ENCODE measurements at regions not wholly inside any gene's neighbourhood (a gene's known extent, or its start where the extent isn't known, plus 50 kb on each side); places are given as distances from the start of the nearest gene placed in this dataset.

DNA sequence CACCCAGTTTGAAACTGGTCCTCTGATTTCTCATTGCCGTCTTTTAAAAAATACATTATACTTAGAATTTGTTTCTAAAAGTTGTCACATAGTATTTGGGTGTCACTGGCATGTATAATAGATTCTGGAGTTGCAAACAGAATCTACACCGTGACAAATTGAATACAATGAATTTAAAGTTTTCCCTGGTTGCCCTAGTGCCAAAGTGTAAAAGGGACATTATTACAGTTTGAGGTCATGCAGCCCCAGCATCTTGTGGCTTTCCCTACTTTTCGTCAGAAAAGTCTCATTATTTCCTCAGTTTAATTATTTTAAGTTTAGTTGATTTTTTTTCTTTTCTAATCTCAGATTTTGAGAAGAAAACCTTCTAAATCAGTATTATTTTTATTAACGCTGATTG lies 155.9 kb downstream of the DISP1 start:
- TF ChIP-seq, protein P1, sequence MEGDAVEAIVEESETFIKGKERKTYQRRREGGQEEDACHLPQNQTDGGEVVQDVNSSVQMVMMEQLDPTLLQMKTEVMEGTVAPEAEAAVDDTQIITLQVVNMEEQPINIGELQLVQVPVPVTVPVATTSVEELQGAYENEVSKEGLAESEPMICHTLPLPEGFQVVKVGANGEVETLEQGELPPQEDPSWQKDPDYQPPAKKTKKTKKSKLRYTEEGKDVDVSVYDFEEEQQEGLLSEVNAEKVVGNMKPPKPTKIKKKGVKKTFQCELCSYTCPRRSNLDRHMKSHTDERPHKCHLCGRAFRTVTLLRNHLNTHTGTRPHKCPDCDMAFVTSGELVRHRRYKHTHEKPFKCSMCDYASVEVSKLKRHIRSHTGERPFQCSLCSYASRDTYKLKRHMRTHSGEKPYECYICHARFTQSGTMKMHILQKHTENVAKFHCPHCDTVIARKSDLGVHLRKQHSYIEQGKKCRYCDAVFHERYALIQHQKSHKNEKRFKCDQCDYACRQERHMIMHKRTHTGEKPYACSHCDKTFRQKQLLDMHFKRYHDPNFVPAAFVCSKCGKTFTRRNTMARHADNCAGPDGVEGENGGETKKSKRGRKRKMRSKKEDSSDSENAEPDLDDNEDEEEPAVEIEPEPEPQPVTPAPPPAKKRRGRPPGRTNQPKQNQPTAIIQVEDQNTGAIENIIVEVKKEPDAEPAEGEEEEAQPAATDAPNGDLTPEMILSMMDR (IDR thresholded peaks at IDR 0.05), result no peak
- no peak for TF ChIP-seq POLR2AphosphoS5 (IDR thresholded peaks at IDR 0.05)
